Neural cell (in vitro differentiated cells): ENCODE measurements at regions not wholly inside any gene's neighbourhood (a gene's known extent, or its start where the extent isn't known, plus 50 kb on each side); places are given as distances from the start of the nearest gene placed in this dataset.

Experiments
- H2AFZ ChIP-seq: fragments of 200-600, 300-800 bp; sonication (generic), shearing (Covaris generic); 2 replicates; pipeline ENCODE4 v1.6.0; 2014; ENCODE audit warnings: low read depth, mild to moderate bottlenecking, antibody characterized with exemption, low read length, moderate library complexity
- H3F3A ChIP-seq: fragments of 200-600 bp; shearing (Covaris generic); 2 replicates; pipeline ENCODE4 v1.6.1; 2016; ENCODE audit warnings: mild to moderate bottlenecking, moderate library complexity, mixed read lengths, antibody characterized with exemption, low read length; ENCODE audit not compliant: insufficient read depth, poor library complexity, severe bottlenecking
- H3K27ac ChIP-seq: fragments of 200-600, 300-800 bp; sonication (generic), shearing (Covaris generic); 2 replicates; pipeline ENCODE4 v1.5.1; 2014; ENCODE audit warnings: mild to moderate bottlenecking, low read length, moderate library complexity
- H3K27me3 ChIP-seq: fragments of 300-800, 200-600 bp; sonication (generic), shearing (Covaris generic); 2 replicates; pipeline ENCODE4 v1.6.0; 2014; ENCODE audit warnings: mild to moderate bottlenecking, low read depth, low read length, moderate library complexity; ENCODE audit not compliant: insufficient read depth
- H3K36me3 ChIP-seq: fragments of 300-800, 200-600 bp; sonication (generic), shearing (Covaris generic); 2 replicates; pipeline ENCODE4 v1.5.1; 2014; ENCODE audit warnings: mild to moderate bottlenecking, antibody characterized with exemption, low read length, moderate library complexity; ENCODE audit not compliant: insufficient read depth
- H3K4me2 ChIP-seq: fragments of 300-800, 200-600 bp; sonication (generic), shearing (Covaris generic); 2 replicates; pipeline ENCODE4 v1.6.0; 2014; ENCODE audit warnings: mild to moderate bottlenecking, low read length
- H3K4me3 ChIP-seq: fragments of 300-800, 200-600 bp; sonication (generic), shearing (Covaris generic); 2 replicates; pipeline ENCODE4 v1.5.1; 2014; ENCODE audit warnings: mild to moderate bottlenecking, low read length, moderate library complexity
- H3K79me2 ChIP-seq: fragments of 200-600 bp; shearing (Covaris generic); replicated peaks from 2 replicates; pipeline ENCODE4 v1.6.0; 2014; ENCODE audit warnings: mild to moderate bottlenecking, low read length, moderate library complexity; ENCODE audit not compliant: insufficient read depth
- H3K9ac ChIP-seq: fragments of 300-800, 200-600 bp; sonication (generic), shearing (Covaris generic); 2 replicates; pipeline ENCODE4 v1.6.1; 2016; ENCODE audit warnings: mild to moderate bottlenecking, low read length, mixed read lengths
- H3K9me2 ChIP-seq: fragments of 200-600 bp; shearing (Covaris generic); 2 replicates; pipeline ENCODE4 v1.6.1; 2016; ENCODE audit warnings: mild to moderate bottlenecking, low read length, mixed read lengths; ENCODE audit not compliant: insufficient read depth
- H3K9me3 ChIP-seq: fragments of 200-600, 300-800 bp; sonication (generic), shearing (Covaris generic); 2 replicates; pipeline ENCODE4 v1.6.1; 2016; ENCODE audit warnings: mild to moderate bottlenecking, mixed run types, low read length, moderate library complexity, mixed read lengths
- H4K20me1 ChIP-seq: fragments of 200-600 bp; shearing (Covaris generic); 2 replicates; pipeline ENCODE4 v1.6.1; 2016; ENCODE audit warnings: mild to moderate bottlenecking, mixed run types; ENCODE audit not compliant: insufficient read depth
- EP300 ChIP-seq: fragments of 450-650 bp; conservative IDR thresholded peaks from 2 replicates; pipeline ENCODE4 v1.6.1; 2014; ENCODE audit warnings: antibody characterized with exemption, mild to moderate bottlenecking, moderate library complexity; ENCODE audit not compliant: poor library complexity, severe bottlenecking
- EZH2 ChIP-seq: fragments of 200-600, 300-800 bp; shearing (Covaris generic), sonication (generic); IDR thresholded peaks from 2 replicates; pipeline ENCODE4 v1.6.1; 2014; ENCODE audit warnings: antibody characterized with exemption, low read length, borderline replicate concordance, mild to moderate bottlenecking; ENCODE audit not compliant: insufficient read depth, poor library complexity, severe bottlenecking
- MXI1 ChIP-seq: fragments of 450-650 bp; conservative IDR thresholded peaks from 2 replicates; pipeline ENCODE4 v1.6.1; 2014; ENCODE audit warnings: antibody characterized with exemption, mild to moderate bottlenecking; ENCODE audit not compliant: poor library complexity, severe bottlenecking
- POLR2AphosphoS5 ChIP-seq: IDR thresholded peaks from 2 replicates; pipeline ENCODE4 v1.6.1; 2012
- RAD21 ChIP-seq: fragments of 450-650 bp; conservative IDR thresholded peaks from 2 replicates; pipeline ENCODE4 v1.6.1; 2014; ENCODE audit warnings: antibody characterized with exemption, mild to moderate bottlenecking, moderate library complexity
- SMC3 ChIP-seq: fragments of 450-650 bp; conservative IDR thresholded peaks from 2 replicates; pipeline ENCODE4 v1.6.1; 2014; ENCODE audit warnings: antibody characterized with exemption, mild to moderate bottlenecking, moderate library complexity; ENCODE audit not compliant: poor library complexity
- TAF1 ChIP-seq: IDR thresholded peaks from 2 replicates; pipeline ENCODE4 v1.6.1; 2012; ENCODE audit warnings: low read depth
- TF ChIP-seq, protein P1 (sequence below): IDR thresholded peaks from 2 replicates; pipeline ENCODE4 v1.6.1; 2012; ENCODE audit warnings: borderline replicate concordance
- TF ChIP-seq, protein P2 (sequence below): fragments of 450-650 bp; IDR thresholded peaks from 2 replicates; pipeline ENCODE4 v1.5.1; 2014; ENCODE audit warnings: antibody characterized with exemption, mild to moderate bottlenecking, moderate library complexity; ENCODE audit not compliant: poor library complexity, severe bottlenecking

DNA sequence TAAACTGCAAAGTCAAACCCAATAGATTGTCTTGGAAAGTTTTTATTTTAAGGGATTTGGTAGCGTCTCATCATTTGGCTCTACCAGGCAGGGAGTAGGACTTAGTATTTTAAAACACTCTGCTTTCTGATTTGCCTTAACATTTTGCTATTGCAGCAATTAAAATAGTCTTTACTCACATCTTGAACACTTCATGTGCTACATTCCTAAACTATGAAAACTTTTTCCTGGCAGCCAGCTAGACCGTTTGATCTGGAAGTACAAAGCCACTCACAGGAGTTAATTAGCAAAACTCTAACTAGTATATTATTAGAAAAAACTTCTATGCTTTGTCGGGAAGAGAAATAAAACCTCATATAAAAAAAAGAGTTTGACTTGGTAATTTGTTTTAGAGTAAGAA lies 111.4 kb downstream of the TFPI2 start:
- H3K4me2 ChIP-seq, result no peak overlapping the region
- no peak overlapping the region for H3K4me3 ChIP-seq
- no peaks in the 10 kb centered on the region for H4K20me1 ChIP-seq
- no peaks in the 10 kb centered on the region for H3K79me2 ChIP-seq
- no peaks in the 10 kb centered on the region for H3K36me3 ChIP-seq
- H3K9me2 ChIP-seq, result no peaks in the 10 kb centered on the region
- no peaks in the 10 kb centered on the region for H3K9me3 ChIP-seq
- TF ChIP-seq MXI1, result no peak
- no peak for TF ChIP-seq EP300
- no peak for TF ChIP-seq POLR2AphosphoS5
- no peak for TF ChIP-seq SMC3
- no peak for TF ChIP-seq TAF1
- no peak for TF ChIP-seq EZH2
- TF ChIP-seq, protein P1, sequence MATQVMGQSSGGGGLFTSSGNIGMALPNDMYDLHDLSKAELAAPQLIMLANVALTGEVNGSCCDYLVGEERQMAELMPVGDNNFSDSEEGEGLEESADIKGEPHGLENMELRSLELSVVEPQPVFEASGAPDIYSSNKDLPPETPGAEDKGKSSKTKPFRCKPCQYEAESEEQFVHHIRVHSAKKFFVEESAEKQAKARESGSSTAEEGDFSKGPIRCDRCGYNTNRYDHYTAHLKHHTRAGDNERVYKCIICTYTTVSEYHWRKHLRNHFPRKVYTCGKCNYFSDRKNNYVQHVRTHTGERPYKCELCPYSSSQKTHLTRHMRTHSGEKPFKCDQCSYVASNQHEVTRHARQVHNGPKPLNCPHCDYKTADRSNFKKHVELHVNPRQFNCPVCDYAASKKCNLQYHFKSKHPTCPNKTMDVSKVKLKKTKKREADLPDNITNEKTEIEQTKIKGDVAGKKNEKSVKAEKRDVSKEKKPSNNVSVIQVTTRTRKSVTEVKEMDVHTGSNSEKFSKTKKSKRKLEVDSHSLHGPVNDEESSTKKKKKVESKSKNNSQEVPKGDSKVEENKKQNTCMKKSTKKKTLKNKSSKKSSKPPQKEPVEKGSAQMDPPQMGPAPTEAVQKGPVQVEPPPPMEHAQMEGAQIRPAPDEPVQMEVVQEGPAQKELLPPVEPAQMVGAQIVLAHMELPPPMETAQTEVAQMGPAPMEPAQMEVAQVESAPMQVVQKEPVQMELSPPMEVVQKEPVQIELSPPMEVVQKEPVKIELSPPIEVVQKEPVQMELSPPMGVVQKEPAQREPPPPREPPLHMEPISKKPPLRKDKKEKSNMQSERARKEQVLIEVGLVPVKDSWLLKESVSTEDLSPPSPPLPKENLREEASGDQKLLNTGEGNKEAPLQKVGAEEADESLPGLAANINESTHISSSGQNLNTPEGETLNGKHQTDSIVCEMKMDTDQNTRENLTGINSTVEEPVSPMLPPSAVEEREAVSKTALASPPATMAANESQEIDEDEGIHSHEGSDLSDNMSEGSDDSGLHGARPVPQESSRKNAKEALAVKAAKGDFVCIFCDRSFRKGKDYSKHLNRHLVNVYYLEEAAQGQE, result no peak
- TF ChIP-seq, protein P2, sequence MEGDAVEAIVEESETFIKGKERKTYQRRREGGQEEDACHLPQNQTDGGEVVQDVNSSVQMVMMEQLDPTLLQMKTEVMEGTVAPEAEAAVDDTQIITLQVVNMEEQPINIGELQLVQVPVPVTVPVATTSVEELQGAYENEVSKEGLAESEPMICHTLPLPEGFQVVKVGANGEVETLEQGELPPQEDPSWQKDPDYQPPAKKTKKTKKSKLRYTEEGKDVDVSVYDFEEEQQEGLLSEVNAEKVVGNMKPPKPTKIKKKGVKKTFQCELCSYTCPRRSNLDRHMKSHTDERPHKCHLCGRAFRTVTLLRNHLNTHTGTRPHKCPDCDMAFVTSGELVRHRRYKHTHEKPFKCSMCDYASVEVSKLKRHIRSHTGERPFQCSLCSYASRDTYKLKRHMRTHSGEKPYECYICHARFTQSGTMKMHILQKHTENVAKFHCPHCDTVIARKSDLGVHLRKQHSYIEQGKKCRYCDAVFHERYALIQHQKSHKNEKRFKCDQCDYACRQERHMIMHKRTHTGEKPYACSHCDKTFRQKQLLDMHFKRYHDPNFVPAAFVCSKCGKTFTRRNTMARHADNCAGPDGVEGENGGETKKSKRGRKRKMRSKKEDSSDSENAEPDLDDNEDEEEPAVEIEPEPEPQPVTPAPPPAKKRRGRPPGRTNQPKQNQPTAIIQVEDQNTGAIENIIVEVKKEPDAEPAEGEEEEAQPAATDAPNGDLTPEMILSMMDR, result no peak
- TF ChIP-seq RAD21, result no peak
- H2AFZ ChIP-seq, result no peak overlapping the region
- no peaks in the 10 kb centered on the region for H3K27me3 ChIP-seq
- H3K9ac ChIP-seq, result no peak overlapping the region
- no peak overlapping the region for H3K27ac ChIP-seq
- no peaks in the 10 kb centered on the region for H3F3A ChIP-seq

DNA sequence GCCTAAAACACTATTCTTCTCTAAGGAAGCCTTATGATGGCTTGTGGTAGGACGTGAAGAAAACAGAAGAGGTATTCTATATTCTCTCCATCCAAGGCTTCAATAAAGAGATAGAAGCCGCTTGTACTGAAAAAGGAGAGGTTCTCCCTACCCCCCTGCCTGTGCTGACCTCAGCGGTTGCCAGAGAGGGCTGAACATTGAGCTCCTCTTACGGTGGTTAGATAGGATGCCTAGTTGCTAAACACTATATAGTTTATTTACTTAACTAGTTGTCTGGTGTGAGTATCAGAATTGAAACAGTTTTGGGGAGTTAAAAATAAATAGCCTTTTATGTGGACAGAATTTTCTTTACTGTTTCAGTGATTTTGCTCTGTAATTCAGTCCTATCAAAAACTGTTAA lies 112.2 kb downstream of the TFPI2 start:
- H3K27me3 ChIP-seq, result no peaks in the 10 kb centered on the region
- no peaks in the 10 kb centered on the region for H3K9me3 ChIP-seq
- no peak overlapping the region for H2AFZ ChIP-seq
- no peaks in the 10 kb centered on the region for H3K79me2 ChIP-seq
- no peaks in the 10 kb centered on the region for H3K9me2 ChIP-seq
- TF ChIP-seq EZH2, result no peak
- no peak for TF ChIP-seq MXI1
- TF ChIP-seq, protein P2, result no peak
- TF ChIP-seq SMC3, result no peak
- TF ChIP-seq EP300, result no peak
- TF ChIP-seq, protein P1, result no peak
- no peak for TF ChIP-seq RAD21
- TF ChIP-seq POLR2AphosphoS5, result no peak
- TF ChIP-seq TAF1, result no peak
- no peaks in the 10 kb centered on the region for H3K36me3 ChIP-seq
- H3K9ac ChIP-seq, result no peak overlapping the region
- no peak overlapping the region for H3K4me3 ChIP-seq
- H4K20me1 ChIP-seq, result no peaks in the 10 kb centered on the region
- H3K27ac ChIP-seq, result no peak overlapping the region
- no peaks in the 10 kb centered on the region for H3F3A ChIP-seq
- no peak overlapping the region for H3K4me2 ChIP-seq
